Endothelial cell of umbilical vein (primary cell): ENCODE measurements at regions not wholly inside any gene's neighbourhood (a gene's known extent, or its start where the extent isn't known, plus 50 kb on each side); places are given as distances from the start of the nearest gene placed in this dataset.

ENCODE experiments used
- BruUV-seq: library from RNA; stranded (reverse); fragments of 400-500 nt; replicated peaks from 2 replicates; lab custom pipeline; 2021; lab: Mats Ljungman, UMichigan
- CTCF ChIA-PET: fragments of 300-600, 350-600 bp; sonication (Branson Sonifier 250); formaldehyde crosslinking; loops from one replicate; lab custom pipeline; 2021; ENCODE audit warnings: antibody characterized with exemption, inconsistent platforms; lab: Charles Lee
- POLR2A ChIA-PET: fragments of 300-600, 350-600 bp; sonication (Branson Sonifier 250); formaldehyde crosslinking; loops from one replicate; lab custom pipeline; 2021; ENCODE audit warnings: antibody characterized with exemption, inconsistent platforms; lab: Charles Lee
- DNase-seq: peaks from one replicate; pipeline ENCODE4 v3.0.0-alpha.2; 2011; ENCODE audit warnings: low read depth, low spot score
- FAIRE-seq: peaks from 2 replicates; lab custom pipeline; 2011; peaks lifted over from hg19 to GRCh38; lab: Jason Lieb, UNC
- H2AFZ ChIP-seq: 2 replicates; pipeline ENCODE4 v1.6.0; 2012; ENCODE audit warnings: low read depth, low read length, control low read depth, inconsistent platforms
- H3K27ac ChIP-seq: 2 replicates; pipeline ENCODE4 v1.5.1; 2011; ENCODE audit warnings: low read depth, mild to moderate bottlenecking, control low read depth, low read length, moderate library complexity; ENCODE audit not compliant: insufficient read depth
- H3K27me3 ChIP-seq, 2 experiments: 2 replicates each; pipeline versions ENCODE4 v1.6.0 to v1.6.1; 2011; ENCODE audit warnings: low read length in 2 of 2, mixed read lengths in 1 of 2; ENCODE audit not compliant: control insufficient read depth in 2 of 2, insufficient read depth in 2 of 2
- H3K36me3 ChIP-seq, 2 experiments: 2 replicates in 1 of 2; 3 replicates in 1 of 2; pipeline ENCODE4 v1.5.1; 2011; ENCODE audit warnings: low read length in 2 of 2, mild to moderate bottlenecking in 1 of 2, moderate library complexity in 1 of 2; ENCODE audit not compliant: control insufficient read depth in 2 of 2, insufficient read depth in 2 of 2; ENCODE audit errors: extremely low read depth in 1 of 2
- H3K4me1 ChIP-seq: 3 replicates; pipeline ENCODE4 v1.5.1; 2011; ENCODE audit warnings: mild to moderate bottlenecking, low read length; ENCODE audit not compliant: control insufficient read depth, insufficient read depth; ENCODE audit errors: extremely low read depth
- H3K4me2 ChIP-seq: 2 replicates; pipeline ENCODE4 v1.6.1; 2011; ENCODE audit warnings: low read length, control low read depth, mixed read lengths; ENCODE audit not compliant: insufficient read depth
- H3K4me3 ChIP-seq, 3 experiments: fragments of 200-600 bp in 1 of 3; sonication (generic), shearing (Covaris generic) in 1 of 3; replicated peaks in 1 of 3; 2 replicates each; pipeline ENCODE4 v1.5.1; 2011 to 2016; ENCODE audit warnings: control low read depth in 3 of 3, low read length in 3 of 3, mild to moderate bottlenecking in 2 of 3, inconsistent platforms in 1 of 3, low read depth in 1 of 3, moderate library complexity in 1 of 3; ENCODE audit not compliant: insufficient read depth in 1 of 3
- H3K79me2 ChIP-seq: 2 replicates; pipeline ENCODE4 v1.6.0; 2012; ENCODE audit warnings: low read length, inconsistent platforms; ENCODE audit not compliant: control insufficient read depth, insufficient read depth
- H3K9ac ChIP-seq: replicated peaks from 2 replicates; pipeline ENCODE3; 2011; ENCODE audit warnings: low read length, control low read depth; ENCODE audit not compliant: insufficient read depth; ENCODE audit errors: extremely low read depth
- H3K9me1 ChIP-seq: replicated peaks from 3 replicates; pipeline ENCODE4 v1.6.0; 2011; ENCODE audit warnings: mild to moderate bottlenecking, low read length; ENCODE audit not compliant: control insufficient read depth, insufficient read depth; ENCODE audit errors: extremely low read depth
- H3K9me3 ChIP-seq: replicated peaks from 2 replicates; pipeline ENCODE4 v1.5.1; 2012; ENCODE audit warnings: low read length, inconsistent platforms; ENCODE audit not compliant: control insufficient read depth, insufficient read depth
- H4K20me1 ChIP-seq: replicated peaks from 2 replicates; pipeline ENCODE3; 2011; ENCODE audit warnings: mild to moderate bottlenecking, low read length; ENCODE audit not compliant: control insufficient read depth, insufficient read depth; ENCODE audit errors: extremely low read depth
- EZH2 ChIP-seq: IDR thresholded peaks from 2 replicates; pipeline ENCODE4 v1.6.1; 2012; ENCODE audit warnings: borderline replicate concordance, low read depth, mild to moderate bottlenecking, moderate library complexity, low read length, inconsistent platforms; ENCODE audit not compliant: severe bottlenecking
- JUN ChIP-seq: IDR thresholded peaks from 2 replicates; pipeline ENCODE4 v1.6.1; 2011; ENCODE audit warnings: borderline replicate concordance, low read depth; ENCODE audit not compliant: insufficient read length, insufficient read depth
- MYC ChIP-seq: IDR thresholded peaks from one replicate; pipeline ENCODE4 v1.6.1; 2011; ENCODE audit warnings: mild to moderate bottlenecking, low read depth, low read length
- POLR2A ChIP-seq: IDR thresholded peaks from 2 replicates; pipeline ENCODE4 v1.6.1; 2012; ENCODE audit warnings: low read depth, mild to moderate bottlenecking, control low read depth, low read length
- dilution Hi-C: fragments of 300-500 bp; cut with MboI; formaldehyde crosslinking; loops from one replicate; pipeline ENCODE4 v1.15.0; 2019; ENCODE audit warnings: low sequenced_read_pairs; ENCODE audit not compliant: extremely low pct_ligation_motif_present
- intact Hi-C: fragments of 100-400 bp; cut with micrococcal nuclease; formaldehyde crosslinking; loops from one replicate; pipeline ENCODE4 v1.10.0; 2022
- TF ChIP-seq, protein P1 (sequence below), 2 donors: IDR thresholded peaks; 1 replicate in 1 of 2; 2 replicates in 1 of 2; pipeline ENCODE4 v1.5.1; 2011; ENCODE audit warnings: low read length in 2 of 2, mild to moderate bottlenecking in 2 of 2, moderate library complexity in 2 of 2, control low read depth in 1 of 2, inconsistent platforms in 1 of 2, low read depth in 1 of 2; ENCODE audit not compliant: insufficient read depth in 1 of 2; ENCODE audit errors: extremely low read depth in 1 of 2

DNA sequence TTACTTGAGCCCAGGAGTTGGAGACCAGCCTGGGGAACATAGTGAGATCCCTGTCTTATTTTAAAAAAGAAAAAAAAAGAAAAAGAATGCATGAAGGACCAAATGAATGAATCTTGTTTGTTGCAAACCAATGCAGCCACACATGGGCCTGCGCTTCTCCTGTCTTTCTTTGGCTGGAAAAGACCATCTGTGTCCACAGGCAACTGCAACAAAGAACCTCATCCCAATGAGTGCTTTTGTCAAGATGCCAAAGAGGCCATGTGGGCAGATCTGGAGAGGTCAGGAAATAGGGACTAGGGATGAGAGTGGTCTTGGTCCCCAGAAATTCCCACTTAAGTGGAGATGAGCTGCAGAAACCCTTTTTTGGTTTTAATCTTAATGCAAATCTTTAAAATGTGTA is 49.8 kb upstream of the DUSP5 start:
- peak overlapping the region; percentile 26 for H2AFZ ChIP-seq
- H3K9me1 ChIP-seq, result no peaks in the 10 kb centered on the region
- POLR2A ChIA-PET, result no interaction called here
- no peaks in the 10 kb centered on the region for H3K79me2 ChIP-seq
- DNase-seq (no peak), FAIRE-seq (peak; percentile 57)
- H3K9me3 ChIP-seq, result no peaks in the 10 kb centered on the region
- CTCF ChIA-PET, result interaction anchor here (0.7 to 2.3 kb wide), 5 partner anchors 8 to 94 kb away, joined by 3 to 10 read pairs (median 6); no protein-coding TSS in a partner anchor
- H3K4me2 ChIP-seq, result peak overlapping the region; percentile 15
- dilution Hi-C loops (no loop called here), intact Hi-C loops (loop anchor here (1.0 to 2.0 kb wide), 8 partner anchors 13 to 95 kb away; partner anchors contain the start of gene DUSP5)
- peak overlapping the region; percentile 74 for H3K27ac ChIP-seq
- no peak overlapping the region for H3K4me3 ChIP-seq
- no peaks in the 10 kb centered on the region for H3K27me3 ChIP-seq
- TSS peak; percentile 24 for BruUV-seq
- peaks cover 17% of the 10 kb centered on the region for H3K4me1 ChIP-seq
- no peak for TF ChIP-seq EZH2
- TF ChIP-seq JUN, result no peak
- TF ChIP-seq, protein P1, sequence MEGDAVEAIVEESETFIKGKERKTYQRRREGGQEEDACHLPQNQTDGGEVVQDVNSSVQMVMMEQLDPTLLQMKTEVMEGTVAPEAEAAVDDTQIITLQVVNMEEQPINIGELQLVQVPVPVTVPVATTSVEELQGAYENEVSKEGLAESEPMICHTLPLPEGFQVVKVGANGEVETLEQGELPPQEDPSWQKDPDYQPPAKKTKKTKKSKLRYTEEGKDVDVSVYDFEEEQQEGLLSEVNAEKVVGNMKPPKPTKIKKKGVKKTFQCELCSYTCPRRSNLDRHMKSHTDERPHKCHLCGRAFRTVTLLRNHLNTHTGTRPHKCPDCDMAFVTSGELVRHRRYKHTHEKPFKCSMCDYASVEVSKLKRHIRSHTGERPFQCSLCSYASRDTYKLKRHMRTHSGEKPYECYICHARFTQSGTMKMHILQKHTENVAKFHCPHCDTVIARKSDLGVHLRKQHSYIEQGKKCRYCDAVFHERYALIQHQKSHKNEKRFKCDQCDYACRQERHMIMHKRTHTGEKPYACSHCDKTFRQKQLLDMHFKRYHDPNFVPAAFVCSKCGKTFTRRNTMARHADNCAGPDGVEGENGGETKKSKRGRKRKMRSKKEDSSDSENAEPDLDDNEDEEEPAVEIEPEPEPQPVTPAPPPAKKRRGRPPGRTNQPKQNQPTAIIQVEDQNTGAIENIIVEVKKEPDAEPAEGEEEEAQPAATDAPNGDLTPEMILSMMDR (IDR thresholded peaks at IDR 0.05; ENCODE audit: extremely low read depth in 1 of 2, insufficient read depth in 1 of 2, low read depth in 1 of 2, low read length in 2 of 2), result no peak
- no peak for TF ChIP-seq POLR2A
- no peak for TF ChIP-seq MYC
- H4K20me1 ChIP-seq, result no peaks in the 10 kb centered on the region
- H3K36me3 ChIP-seq, result no peaks in the 10 kb centered on the region
- H3K9ac ChIP-seq, result peak overlapping the region; percentile 40
